GM23248 (cell line): ENCODE measurements at regions not wholly inside any gene's neighbourhood (a gene's known extent, or its start where the extent isn't known, plus 50 kb on each side); places are given as distances from the start of the nearest gene placed in this dataset.

Source experiments
- EZH2 ChIP-seq: fragments of 200-600 bp; sonication (generic); IDR thresholded peaks from 2 replicates; pipeline ENCODE4 v1.6.1; 2018; ENCODE audit warnings: antibody characterized with exemption, mild to moderate bottlenecking; ENCODE audit not compliant: insufficient read depth, poor library complexity, severe bottlenecking
- EZH2phosphoT487 ChIP-seq: fragments of 200-600 bp; sonication (generic); IDR thresholded peaks from 2 replicates; pipeline ENCODE4 v1.6.1; 2018; ENCODE audit warnings: antibody characterized with exemption, moderate library complexity, mild to moderate bottlenecking, low read depth; ENCODE audit not compliant: insufficient read depth

DNA sequence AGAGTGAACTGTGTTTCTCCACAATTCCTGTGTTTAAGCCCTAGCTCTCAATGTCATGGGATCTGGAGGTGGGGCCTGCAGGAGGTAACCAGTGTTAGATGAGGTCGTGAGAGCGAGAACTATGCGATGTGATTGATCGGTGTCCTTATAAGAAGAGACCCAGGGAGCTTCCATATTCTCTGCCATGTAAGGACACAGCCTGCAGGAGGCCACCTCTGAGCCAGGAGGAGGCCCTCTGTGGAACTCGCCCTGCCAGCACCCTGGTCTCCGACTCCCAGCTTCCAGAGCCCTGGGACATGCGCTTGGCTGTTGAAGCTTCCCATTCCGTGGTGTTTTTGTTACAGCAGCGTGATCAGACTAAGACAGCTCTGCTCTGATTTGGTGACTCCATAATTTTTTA lies 255.4 kb downstream of the IRX2 start:
- TF ChIP-seq EZH2phosphoT487 (no peak), EZH2 (no peak)
